ENCODE measurements at regions not wholly inside any gene's neighbourhood (a gene's known extent, or its start where the extent isn't known, plus 50 kb on each side); places are given as distances from the start of the nearest gene placed in this dataset.

DNA sequence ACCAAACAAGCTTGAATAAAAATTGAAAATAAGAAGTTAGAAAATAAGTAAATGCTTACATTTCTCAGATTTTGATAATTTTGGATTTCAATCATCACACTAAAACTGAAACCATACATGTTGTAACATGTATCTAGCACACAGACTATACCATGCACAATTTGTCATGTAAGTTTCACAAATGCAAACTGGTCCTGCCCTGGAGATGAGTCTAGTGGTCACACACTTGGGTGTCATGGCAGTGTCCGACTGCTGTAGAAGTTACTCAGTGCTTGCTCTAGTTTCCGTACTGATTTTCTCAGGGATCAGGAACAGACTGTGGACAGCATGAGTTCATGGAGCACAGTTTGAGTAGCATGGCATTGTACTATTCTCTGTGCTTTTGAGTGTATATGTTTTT, 182.9 kb upstream of the RMP24 start:
- no peak for DNase-seq
- Mint-ChIP-seq H3K36me3 (ENCODE audit: low read depth) (no peaks in the 10 kb centered on the region), H3K27ac (no peak overlapping the region), H3K4me1 (peaks cover 4% of the 10 kb centered on the region), H3K4me3 (no peak overlapping the region), H3K9me3 (peaks cover 9% of the 10 kb centered on the region), H3K27me3 (ENCODE audit: insufficient read depth) (peaks cover 2% of the 10 kb centered on the region)
- H3K9ac ChIP-seq (ENCODE audit: extremely low read depth, low read length, poor library complexity, severe bottlenecking) = no peak overlapping the region
- 89 to 100% methylated on average over 2 of the region's 2 CpGs for WGBS, 2 experiments (ENCODE audit: insufficient coverage in 1 of 2, insufficient read length in 1 of 2)
- H3K27ac ChIP-seq (ENCODE audit: low read depth, low read length) = no peak overlapping the region
- H3K27me3 ChIP-seq (ENCODE audit: control insufficient read depth, insufficient read depth, low read length, poor library complexity, severe bottlenecking) = no peaks in the 10 kb centered on the region
- H3K9me3 ChIP-seq (ENCODE audit: control insufficient read depth, low read length) = no peaks in the 10 kb centered on the region
- H3K4me1 ChIP-seq (ENCODE audit: control insufficient read depth, insufficient read depth, low read length) = no peaks in the 10 kb centered on the region
- H3K36me3 ChIP-seq (ENCODE audit: control insufficient read depth, insufficient read depth, low read length) = no peaks in the 10 kb centered on the region
- TF ChIP-seq, protein P1, sequence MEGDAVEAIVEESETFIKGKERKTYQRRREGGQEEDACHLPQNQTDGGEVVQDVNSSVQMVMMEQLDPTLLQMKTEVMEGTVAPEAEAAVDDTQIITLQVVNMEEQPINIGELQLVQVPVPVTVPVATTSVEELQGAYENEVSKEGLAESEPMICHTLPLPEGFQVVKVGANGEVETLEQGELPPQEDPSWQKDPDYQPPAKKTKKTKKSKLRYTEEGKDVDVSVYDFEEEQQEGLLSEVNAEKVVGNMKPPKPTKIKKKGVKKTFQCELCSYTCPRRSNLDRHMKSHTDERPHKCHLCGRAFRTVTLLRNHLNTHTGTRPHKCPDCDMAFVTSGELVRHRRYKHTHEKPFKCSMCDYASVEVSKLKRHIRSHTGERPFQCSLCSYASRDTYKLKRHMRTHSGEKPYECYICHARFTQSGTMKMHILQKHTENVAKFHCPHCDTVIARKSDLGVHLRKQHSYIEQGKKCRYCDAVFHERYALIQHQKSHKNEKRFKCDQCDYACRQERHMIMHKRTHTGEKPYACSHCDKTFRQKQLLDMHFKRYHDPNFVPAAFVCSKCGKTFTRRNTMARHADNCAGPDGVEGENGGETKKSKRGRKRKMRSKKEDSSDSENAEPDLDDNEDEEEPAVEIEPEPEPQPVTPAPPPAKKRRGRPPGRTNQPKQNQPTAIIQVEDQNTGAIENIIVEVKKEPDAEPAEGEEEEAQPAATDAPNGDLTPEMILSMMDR (conservative IDR thresholded peaks at IDR 0.05) = no peak
- no peak overlapping the region for H3K4me3 ChIP-seq (ENCODE audit: low read length)

DNA sequence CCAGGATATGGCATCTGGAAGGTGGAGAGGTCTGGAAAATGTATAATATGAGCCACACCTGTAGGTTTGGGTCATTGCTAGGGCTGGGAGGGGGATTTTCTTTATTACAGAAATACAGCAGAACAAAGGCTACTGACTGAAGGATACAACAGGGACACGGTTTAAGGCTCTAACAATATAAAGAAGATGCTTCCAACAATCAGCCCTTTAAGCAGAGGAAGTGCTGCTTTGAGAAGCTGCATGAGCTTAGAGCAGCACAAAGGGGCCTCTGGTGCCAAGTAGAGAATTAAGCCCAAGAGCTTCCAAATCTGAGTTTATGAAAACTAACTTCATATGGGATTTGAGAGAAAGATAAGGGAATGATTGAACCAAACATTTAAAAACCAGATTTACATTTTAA, 174.5 kb upstream of the RMP24 start:
- no peaks in the 10 kb centered on the region for H3K9me3 Mint-ChIP-seq
- H3K36me3 Mint-ChIP-seq (ENCODE audit: low read depth) = no peaks in the 10 kb centered on the region
- H3K9me3 ChIP-seq (ENCODE audit: control insufficient read depth, low read length) = no peaks in the 10 kb centered on the region
- 13 to 26% methylated on average over 1 of the region's 1 CpG for WGBS, 2 experiments (ENCODE audit: insufficient coverage in 1 of 2, insufficient read length in 1 of 2)
- H3K27ac Mint-ChIP-seq = no peak overlapping the region
- no peak for DNase-seq
- TF ChIP-seq, protein P1 (conservative IDR thresholded peaks at IDR 0.05) = no peak
- H3K4me1 ChIP-seq (ENCODE audit: control insufficient read depth, insufficient read depth, low read length) = no peaks in the 10 kb centered on the region
- H3K27me3 ChIP-seq (ENCODE audit: control insufficient read depth, insufficient read depth, low read length, poor library complexity, severe bottlenecking) = no peaks in the 10 kb centered on the region
- no peak overlapping the region for H3K27ac ChIP-seq (ENCODE audit: low read depth, low read length)
- H3K4me3 Mint-ChIP-seq = no peak overlapping the region
- peaks cover 4% of the 10 kb centered on the region for H3K27me3 Mint-ChIP-seq (ENCODE audit: insufficient read depth)
- H3K4me3 ChIP-seq (ENCODE audit: low read length) = no peak overlapping the region
- H3K4me1 Mint-ChIP-seq = no peaks in the 10 kb centered on the region
- H3K9ac ChIP-seq (ENCODE audit: extremely low read depth, low read length, poor library complexity, severe bottlenecking) = no peak overlapping the region
- no peaks in the 10 kb centered on the region for H3K36me3 ChIP-seq (ENCODE audit: control insufficient read depth, insufficient read depth, low read length)

DNA sequence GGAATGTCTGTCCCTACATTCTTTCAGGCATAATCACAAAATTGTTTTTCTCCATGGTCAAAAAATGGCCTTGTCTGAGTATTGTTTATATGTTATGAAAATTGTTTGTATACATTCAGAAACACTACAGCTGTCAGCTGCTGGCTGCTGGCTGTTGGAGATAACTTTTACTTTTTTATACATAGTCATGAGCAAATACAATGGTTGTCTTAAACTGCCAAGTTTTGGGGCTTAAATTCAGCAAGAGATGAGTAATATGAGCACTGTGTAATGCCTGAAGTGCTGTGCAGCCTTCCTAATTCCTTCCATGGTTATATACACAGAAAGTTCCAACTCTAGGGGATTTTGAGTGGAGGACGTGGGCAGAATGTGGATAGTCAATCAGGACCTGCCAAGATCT, 168.9 kb upstream of the RMP24 start:
- H3K9me3 ChIP-seq (ENCODE audit: control insufficient read depth, low read length) = no peaks in the 10 kb centered on the region
- TF ChIP-seq, protein P1 (conservative IDR thresholded peaks at IDR 0.05) = no peak
- H3K4me3 ChIP-seq (ENCODE audit: low read length) = no peak overlapping the region
- H3K9me3 Mint-ChIP-seq = no peaks in the 10 kb centered on the region
- no peaks in the 10 kb centered on the region for H3K4me1 Mint-ChIP-seq
- no peaks in the 10 kb centered on the region for H3K4me1 ChIP-seq (ENCODE audit: control insufficient read depth, insufficient read depth, low read length)
- no peak overlapping the region for H3K27ac ChIP-seq (ENCODE audit: low read depth, low read length)
- H3K27me3 ChIP-seq (ENCODE audit: control insufficient read depth, insufficient read depth, low read length, poor library complexity, severe bottlenecking) = no peaks in the 10 kb centered on the region
- WGBS, 2 experiments (ENCODE audit: insufficient coverage in 1 of 2, insufficient read length in 1 of 2) = 82 to 100% methylated on average over 1 of the region's 1 CpG
- H3K27me3 Mint-ChIP-seq (ENCODE audit: insufficient read depth) = peaks cover 2% of the 10 kb centered on the region
- H3K36me3 ChIP-seq (ENCODE audit: control insufficient read depth, insufficient read depth, low read length) = no peaks in the 10 kb centered on the region
- H3K27ac Mint-ChIP-seq = no peak overlapping the region
- no peak overlapping the region for H3K9ac ChIP-seq (ENCODE audit: extremely low read depth, low read length, poor library complexity, severe bottlenecking)
- H3K36me3 Mint-ChIP-seq (ENCODE audit: low read depth) = no peaks in the 10 kb centered on the region
- no peak for DNase-seq
- H3K4me3 Mint-ChIP-seq = no peak overlapping the region

Measured in endodermal cell (in vitro differentiated cells).